HG02870 (cell line): ENCODE measurements at regions not wholly inside any gene's neighbourhood (a gene's known extent, or its start where the extent isn't known, plus 50 kb on each side); places are given as distances from the start of the nearest gene placed in this dataset.

Experiments
- ATAC-seq: cut with Tn5 transposase; IDR thresholded peaks from one replicate; pipeline ENCODE4 v1.9.1; 2021; ENCODE audit warnings: mild to moderate bottlenecking, moderate library complexity; ENCODE audit not compliant: unreplicated experiment

DNA sequence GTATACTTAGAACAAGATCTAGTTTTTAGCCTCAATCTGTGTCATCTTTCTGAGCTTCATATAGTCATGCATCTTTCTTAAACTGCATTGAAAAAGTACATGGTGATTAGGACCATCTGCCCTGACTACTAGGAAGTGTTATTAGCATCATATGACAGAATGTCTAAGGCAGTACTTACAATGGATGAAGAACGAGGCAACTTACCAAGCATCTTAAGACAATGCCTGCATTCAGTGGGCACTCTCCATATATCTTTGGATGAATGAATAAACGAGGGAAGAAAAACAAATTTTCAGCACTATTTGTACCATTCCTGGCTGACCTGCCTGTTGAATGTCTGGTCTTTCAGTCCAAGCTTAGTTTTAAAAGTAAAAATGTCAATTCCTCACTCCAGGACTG, 185.4 kb upstream of the EPHA3 start:
- no peak for ATAC-seq

DNA sequence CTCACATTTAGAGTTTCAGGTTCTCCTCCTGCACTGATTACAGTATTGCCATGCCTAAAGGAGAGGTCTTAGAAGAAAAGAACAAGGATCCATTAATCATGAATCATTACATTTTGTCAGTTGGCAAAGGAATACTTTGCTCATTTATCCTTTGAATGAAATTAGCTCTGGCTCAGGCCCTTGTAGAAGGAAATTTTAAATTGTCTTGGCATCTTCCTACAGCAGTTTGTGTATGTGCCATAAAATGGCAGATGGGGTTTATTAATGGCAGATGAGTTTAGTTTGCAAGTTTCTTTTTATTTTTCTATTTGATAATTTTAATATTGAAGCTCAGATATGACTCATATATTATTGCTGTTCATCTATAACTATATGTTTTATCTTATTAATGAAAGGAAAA, 181.2 kb upstream of the EPHA3 start:
- ATAC-seq, result no peak

DNA sequence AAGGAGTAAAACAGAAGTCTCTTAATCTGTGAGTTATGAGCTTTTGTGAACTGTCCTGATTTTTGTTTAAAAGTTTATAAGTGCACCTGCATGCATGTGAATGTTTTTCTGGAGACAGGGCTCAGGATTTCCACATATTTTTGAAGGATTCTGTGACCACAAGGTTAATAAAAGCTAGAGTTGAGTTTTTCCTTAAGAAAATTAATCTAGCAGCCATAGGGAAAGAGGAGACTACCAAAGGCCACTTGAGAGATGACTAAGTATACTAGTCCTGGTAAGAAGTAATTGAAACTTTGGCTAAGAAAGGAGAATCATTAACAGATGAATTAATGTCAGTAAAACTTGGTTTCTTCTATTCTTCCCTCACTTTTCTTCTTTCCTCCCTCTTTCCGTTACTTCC, 176.8 kb upstream of the EPHA3 start:
- ATAC-seq, result no peak

DNA sequence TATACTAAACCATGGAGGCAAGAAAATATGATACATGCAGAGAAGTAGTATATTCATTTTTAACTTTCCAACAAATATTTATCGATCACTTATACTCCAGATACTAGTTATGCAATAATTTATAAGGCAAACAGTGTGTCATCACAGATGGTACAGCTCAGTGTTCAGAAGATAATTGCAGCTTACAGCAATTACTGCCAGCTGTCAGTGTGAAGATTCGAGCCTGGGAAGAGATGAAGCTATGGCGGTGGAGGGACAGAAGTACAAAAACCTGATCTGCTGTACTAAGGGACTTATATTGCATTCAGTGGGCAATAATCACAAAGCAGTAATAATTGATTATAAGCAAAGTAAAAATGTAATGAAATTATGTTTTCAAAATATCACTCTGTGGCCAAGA, 170.6 kb upstream of the EPHA3 start:
- no peak for ATAC-seq

DNA sequence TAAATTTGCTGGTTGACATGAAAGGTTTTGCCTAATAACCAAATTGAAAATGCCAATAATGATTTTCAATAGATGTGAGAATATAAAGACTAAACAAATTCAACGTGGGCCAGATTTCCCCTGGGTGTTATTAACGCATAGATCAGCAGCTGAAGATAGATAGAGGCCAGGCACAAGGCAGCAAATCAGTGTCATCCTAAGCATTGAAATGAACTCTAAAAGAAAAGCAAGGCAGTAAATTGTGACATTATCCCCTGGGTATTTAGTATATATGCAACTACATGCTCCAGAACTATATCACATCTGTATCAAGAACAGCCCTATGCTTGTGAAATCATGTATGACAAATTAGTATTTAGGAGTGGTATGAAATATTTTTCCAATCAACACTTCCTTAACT, 167.1 kb upstream of the EPHA3 start:
- ATAC-seq, result no peak

DNA sequence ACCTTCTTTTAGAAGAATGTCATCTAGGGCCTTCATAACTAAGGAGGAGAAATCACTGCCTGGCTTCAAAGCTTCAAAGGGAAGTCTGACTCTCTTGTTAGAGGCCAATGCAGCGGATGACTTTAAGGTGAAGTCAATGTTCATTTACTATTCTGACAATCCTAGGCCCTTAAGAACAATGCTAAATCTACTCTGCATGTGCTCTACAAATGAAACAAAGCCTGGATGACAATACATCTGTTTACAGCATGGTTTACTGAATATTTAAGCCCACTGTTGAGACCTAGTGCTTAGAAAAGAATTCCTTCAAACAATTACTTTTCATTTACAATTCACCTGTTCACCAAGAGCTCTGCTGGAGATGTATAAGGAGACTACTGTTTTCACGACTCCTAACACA, 160.4 kb upstream of the EPHA3 start:
- no peak for ATAC-seq

DNA sequence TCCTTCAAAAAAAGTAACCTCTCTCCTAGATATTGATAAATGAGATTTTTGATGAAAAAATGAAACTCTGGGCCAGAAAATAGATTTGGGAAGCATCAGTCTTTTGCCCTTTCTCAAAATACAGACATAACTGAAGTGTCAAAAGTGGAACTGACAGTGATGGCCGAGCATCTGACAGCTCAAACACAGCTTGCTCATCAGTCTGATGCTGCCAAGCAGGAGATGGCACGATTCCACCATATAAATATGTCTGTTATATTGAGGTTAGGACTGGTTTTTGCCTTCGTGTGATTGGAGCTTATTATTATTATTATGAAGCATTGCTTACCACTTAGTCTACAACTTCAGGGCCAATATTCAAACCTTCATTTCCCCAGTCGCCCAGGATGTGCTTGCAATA, 152.6 kb upstream of the EPHA3 start:
- ATAC-seq, result no peak

DNA sequence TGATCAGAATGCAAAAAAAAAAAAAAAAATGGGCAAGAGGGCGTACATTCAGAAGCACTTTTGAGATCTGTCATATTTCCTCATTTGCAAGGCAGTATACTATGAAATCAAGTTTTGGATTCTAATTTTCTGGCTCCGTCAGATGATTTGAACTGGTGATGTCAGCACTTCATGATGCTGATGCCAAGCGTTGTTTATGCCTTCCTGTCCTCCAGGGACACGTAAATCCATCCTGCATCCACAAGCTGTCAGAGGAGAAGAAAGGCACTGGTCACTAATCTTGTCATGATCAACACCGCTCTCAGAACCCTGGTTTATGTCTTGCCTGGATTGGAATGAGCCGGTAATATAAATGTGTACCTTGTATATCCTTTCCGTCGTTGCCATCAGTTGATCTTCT, 152.1 kb upstream of the EPHA3 start:
- no peak for ATAC-seq

DNA sequence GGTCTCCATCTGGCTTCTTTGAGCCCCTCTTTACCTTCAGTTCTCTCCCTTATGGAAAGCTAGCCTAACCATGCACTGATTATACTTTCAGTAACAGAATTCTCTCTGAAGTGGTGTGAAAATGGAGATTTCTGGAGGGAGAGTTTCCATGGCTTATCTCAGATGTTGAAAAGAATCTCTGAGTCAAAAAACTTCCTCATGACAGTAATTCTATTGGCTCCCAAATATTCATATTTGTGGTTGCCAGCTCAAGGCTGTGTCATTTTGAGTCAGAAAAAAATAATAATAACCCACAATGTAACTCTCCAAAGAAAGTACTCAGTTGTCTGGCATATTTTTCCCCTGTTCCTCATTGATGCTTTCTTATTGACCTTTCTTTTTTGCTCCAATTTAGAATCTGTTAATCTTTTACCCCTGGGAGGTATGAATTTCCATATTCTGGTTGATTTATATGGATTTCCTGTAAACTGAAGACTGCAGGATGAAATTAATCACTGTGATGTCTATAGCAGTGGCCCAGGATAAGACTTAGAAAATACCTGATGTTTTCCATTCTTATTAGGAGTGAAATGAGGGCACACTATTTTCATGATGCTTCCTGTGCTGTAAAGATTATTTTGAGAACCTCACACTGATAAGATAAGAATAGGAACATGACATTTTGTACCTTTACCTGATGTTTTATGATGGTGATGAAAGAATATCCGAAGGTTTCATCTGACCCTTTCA, 149.5 kb upstream of the EPHA3 start:
- ATAC-seq, result no peak

DNA sequence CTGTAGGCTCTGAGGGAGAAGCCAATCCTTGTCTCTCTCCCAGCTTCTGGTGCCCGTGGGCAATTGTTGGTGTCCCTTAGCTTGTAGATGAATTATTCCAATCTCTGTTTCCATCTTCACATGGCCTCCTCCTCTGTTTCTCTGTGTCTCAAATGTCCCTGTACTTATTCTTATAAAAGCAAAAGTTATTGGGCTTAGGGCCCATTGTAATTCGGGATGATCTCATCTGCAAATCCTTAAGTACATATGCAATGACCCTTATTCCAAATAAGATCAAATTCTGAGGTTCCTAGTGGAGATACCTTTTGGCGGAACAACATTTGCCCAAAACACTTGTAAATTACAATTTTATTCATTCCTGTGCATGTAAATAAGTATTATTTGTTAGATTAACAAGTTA, 147.4 kb upstream of the EPHA3 start:
- no peak for ATAC-seq

DNA sequence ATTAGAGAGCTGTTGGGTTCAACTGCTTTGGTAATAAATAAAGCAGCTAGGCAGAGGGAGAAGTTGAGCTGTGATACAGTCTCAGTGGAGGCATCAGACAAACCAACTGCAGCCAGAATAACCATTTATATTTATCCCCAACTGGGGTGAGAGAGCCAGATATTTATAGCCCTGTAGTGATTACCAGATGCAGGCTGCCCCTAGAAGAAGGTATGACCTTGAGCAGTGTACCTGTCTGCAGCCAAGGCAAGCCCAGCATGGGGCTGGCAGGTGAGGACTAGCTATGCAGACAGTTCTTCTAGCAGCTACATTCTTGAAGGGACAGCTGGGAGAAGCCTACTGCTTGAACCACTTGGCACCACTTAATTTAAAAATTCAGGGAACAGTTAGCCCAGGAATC, 144.4 kb upstream of the EPHA3 start:
- no peak for ATAC-seq

DNA sequence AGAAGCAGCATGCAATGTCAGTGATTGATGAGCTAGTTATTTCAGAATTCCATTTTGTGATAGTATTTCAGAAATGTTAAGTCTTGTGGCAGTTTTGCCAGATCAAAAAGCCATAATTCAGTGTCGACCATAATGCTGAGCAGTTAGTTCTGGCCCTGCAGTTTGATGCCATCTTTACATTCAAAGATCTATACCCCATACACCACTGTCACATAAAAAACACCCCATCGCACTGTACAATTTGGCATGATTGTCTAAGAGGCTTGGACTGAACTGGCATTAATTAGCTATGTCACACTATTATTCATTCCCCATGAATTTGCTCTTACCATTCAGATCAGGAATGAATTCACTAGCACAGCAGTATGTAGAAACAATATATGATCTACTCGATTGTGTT, 127.7 kb upstream of the EPHA3 start:
- ATAC-seq, result no peak

DNA sequence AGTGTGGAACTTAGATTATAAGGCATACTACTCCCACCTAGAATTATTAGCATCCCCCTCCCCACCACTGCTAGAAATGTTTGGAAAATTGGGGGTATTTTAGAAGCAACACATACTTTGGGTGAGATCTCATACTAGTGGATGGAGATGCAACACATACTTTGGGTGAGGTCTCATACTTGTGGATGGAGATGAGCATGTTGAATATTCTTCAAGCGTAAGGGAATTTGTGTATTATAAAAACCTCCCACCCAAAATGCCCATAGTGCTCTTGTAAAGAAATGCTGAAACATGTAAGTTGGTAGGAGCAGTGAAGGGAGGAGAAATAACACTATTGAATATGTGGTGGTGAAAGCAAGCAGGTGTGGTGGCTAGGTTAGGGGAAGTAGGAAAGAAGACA, 124.0 kb upstream of the EPHA3 start:
- no peak for ATAC-seq

DNA sequence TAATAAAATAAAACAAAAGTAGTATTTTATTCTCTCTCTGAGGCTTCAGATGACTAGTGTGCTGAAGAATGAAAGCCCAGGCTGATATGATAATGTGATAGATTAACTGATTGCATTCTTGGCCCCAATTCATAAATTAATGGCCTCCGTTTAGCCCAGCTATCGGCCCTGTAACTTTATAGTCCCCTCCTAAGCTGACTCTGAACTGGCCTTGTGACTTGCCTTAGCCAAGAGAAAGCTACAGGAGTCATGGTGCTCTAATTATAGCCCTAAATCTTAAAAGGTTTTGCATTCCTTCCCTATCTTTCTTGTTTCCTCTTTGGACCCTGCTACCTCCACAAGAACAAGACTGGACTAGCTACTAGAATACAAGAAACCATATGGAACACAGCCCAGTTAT, 123.2 kb upstream of the EPHA3 start:
- ATAC-seq, result no peak

DNA sequence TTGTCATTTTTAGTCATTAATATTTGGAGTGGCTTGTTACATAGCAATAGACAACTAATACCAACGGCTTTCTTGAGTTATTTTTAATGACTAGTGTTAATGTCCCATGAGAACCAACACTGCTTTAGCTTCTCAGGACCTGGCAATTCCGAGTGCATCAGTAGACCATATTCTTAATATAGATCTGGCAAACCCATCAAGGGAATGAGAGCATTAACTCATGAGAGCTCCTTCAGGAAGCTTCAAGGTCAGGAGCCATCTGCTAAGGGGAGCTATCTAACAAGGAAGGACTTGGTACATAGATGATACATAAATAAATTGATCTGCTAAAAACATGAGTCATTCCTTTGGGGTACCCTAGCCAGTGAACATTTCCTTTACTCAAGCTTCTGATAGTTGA, 122.6 kb upstream of the EPHA3 start:
- ATAC-seq, result no peak

DNA sequence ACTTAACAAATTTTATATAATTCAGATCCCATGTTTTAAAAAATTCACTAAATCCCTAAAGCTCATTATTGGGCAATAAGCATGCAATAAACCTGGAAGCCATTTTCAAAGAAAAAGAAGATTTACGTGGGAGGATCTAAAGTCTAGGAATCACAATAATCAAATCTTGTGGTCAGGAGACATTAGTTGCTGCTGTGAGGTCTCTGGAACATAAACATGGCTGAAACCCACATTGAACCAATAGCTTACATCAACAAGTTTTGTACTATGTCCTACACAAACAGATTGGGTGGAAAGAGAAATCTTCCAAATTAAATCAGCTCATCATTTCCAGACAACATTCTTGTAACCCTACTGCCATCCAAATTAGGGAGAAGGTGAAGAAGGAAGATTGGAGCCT, 121.9 kb upstream of the EPHA3 start:
- no peak for ATAC-seq

DNA sequence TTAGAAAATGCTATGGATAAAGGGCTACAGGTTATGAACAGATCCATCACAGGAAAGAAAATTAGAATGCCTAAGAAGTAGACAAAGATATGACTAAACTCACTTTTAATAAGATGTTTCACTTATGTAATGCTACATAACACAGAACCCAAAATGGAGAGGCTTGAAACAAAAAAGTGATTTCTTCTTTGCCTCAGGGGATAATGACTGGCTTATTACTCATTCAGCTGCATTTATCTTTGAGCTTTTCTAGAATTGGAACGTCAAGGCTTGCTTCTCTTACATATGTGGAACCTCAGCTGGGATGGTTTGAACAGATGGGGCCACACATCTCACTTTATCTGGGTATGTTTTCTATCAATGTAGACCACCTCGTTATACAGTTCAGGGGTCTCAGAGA, 120.6 kb upstream of the EPHA3 start:
- no peak for ATAC-seq

DNA sequence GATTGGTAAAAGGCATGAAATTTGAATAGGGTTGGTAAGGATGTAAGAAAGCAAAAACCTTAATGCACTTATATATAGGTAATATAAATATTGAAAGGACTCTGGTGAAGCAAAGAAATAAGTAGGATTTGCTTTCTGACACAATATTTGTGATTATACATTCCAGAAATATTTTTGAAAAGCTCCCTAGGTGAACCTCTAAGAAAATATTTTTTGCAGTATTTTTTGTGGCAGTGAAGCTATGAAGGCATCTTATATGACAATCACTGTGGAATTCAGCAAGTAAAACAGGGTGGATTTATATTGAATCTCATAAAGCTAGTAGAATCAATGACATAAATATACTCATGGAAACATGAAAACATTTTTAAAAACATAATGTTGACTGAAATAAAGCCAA, 119.6 kb upstream of the EPHA3 start:
- ATAC-seq, result no peak

DNA sequence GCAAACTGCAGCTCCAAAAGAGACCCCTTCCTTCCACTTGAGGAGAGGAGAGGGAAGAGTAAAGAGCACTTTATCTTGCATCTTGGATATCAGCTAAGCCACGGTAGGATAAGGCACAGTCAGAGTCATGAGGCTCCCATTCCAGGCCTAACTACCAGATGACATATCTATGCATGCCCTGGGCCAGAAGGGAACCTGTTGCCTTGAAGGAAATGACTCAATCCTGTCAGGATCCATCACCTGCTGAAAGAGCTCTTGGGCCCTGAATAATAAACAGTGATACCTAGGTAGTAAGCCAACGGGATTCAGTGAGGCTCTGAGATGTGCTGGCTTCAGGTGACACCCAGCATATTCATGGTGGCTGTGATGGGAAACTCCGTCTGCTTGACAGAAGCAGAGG, 118.5 kb upstream of the EPHA3 start:
- ATAC-seq, result no peak

DNA sequence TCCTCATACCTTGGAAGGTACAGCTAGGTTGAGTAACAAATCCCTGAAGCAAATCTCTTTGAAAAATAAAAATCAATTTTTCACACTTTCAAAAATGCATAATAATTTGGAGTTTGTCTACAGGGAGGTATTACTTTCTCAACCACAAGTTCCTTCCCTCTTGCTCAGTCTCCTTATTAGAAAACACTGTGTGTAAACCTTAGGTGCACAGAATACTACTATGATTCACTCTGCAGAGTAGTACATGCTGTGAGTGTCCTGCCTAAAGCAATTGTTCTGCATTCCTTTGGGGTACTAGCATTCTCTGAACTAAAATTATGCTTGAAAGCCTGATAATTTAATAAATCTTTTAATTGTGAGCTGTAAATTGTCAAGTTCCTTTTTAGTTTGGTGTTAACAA, 115.9 kb upstream of the EPHA3 start:
- no peak for ATAC-seq

DNA sequence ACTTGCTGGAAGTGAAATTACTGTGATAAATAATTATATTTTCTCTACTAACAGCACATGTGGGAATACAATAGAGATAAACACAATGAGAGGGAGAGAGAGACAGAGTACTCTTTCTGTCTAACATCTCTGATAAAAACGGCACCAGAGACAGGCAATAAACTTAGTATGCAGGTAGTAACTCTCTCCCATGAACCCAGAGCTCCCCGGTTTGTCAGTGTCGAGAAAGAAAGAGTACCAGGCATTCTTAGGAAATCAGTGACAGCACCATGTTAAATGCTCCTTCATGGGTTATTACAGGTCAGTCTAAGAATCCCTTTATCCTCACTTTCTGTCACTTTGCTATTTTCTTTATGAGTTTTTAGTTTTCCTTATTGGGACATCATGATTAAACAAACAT, 110.7 kb upstream of the EPHA3 start:
- ATAC-seq, result no peak

DNA sequence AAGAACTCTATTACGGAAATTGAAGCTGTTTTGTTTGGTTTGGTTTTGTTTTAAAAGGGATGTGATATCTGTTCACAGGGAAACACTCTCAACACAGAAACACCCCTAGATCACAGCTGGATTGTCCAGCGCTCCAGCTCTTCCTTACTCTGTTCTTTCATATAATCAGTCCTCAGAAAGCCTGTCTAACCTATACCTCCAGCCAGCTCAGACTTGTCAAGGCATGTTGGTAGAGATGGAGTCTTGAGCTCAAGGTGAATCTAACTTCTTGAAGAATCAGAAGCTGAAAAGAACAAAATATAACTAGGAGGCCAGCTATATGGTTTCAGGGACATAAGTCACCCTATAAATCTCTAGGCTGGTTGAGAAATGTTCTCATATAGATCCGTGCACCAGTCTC, 110.2 kb upstream of the EPHA3 start:
- no peak for ATAC-seq

DNA sequence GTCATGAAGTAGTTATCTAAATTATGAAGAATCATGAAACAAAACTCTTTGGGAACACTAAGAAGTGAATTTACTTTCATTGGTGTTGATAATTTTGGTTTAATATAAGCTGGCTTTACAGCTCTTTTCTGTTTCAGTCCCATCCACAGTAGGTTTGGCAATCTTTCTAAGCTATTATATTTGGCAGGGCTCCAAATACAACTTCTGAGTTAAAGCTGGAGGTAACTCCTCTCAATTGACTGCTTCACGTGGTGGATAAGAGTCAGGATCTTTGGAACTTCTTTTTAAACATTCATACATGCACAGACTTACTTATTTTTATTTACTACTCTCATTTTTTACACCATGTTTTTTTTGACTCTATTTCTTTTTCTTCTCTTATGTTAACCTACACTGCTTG, 106.5 kb upstream of the EPHA3 start:
- ATAC-seq, result no peak

DNA sequence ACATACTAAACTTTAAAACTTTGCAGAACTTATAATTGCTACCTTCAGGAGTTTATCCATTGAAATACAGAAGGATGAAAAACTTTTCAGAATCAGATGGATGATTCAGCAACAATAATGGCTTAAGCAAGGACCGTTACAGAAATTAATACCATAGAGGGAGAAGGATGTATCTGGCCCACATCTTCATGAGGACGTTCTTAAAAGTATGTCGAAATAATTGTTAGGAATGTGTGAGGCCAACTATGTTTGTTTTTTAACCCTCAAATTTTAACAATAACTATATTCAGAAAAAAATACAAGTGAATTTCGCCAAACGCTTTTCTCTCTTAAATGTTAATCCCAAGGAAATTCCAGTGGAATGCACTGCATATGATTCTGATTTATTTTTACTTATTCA, 105.2 kb upstream of the EPHA3 start:
- no peak for ATAC-seq
